ENCODE measurements at regions not wholly inside any gene's neighbourhood (a gene's known extent, or its start where the extent isn't known, plus 50 kb on each side); places are given as distances from the start of the nearest gene placed in this dataset.
"Not testable (repeated sequence)": the region's sequence is repeated elsewhere in the genome, so short reads cannot be mapped to it uniquely, and the experiment has no call there.

- Histone ChIP-seq H3K4me3 (no peak overlapping the region), H3K36me3 (no peaks in the 10 kb centered on the region), H3K9me3 (peaks cover 0 to 3% (median 0%) of the 10 kb centered on the region in 4 donors), H3K27me3 (no peaks in the 10 kb centered on the region), H3K27ac (no peak overlapping the region), H3K4me1 (peaks cover 0 to 4% (median 2%) of the 10 kb centered on the region in 4 donors)
- 90 to 91% methylated on average over 3 to 4 of the region's 4 CpGs for WGBS, 2 donors
- ATAC-seq (ENCODE audit: low FRiP score in 2 of 2) (no peak), DNase-seq (no peak)
- TF ChIP-seq POLR2AphosphoS5 (IDR thresholded peaks at IDR 0.05) (no peak), POLR2A (IDR thresholded peaks at IDR 0.05) (no peak), CTCF (IDR thresholded peaks at IDR 0.05) (no peak), EP300 (IDR thresholded peaks at IDR 0.05) (no peak)
These were observed 66.7 kb upstream of the ADGRL1 start for GRCh38 chr19:14272623-14273022.

GRCh38 chr19:14271840-14272239 is 65.9 kb upstream of the ADGRL1 start:
- Histone ChIP-seq H3K4me1 (peaks cover 0 to 4% (median 2%) of the 10 kb centered on the region in 4 donors), H3K9me3 (peaks cover 0 to 3% (median 0%) of the 10 kb centered on the region in 4 donors), H3K27ac (no peak overlapping the region), H3K4me3 (no peak overlapping the region), H3K36me3 (no peaks in the 10 kb centered on the region), H3K27me3 (no peaks in the 10 kb centered on the region)
- WGBS, 2 donors, result 33 to 47% methylated on average over 1 of the region's 1 CpG
- TF ChIP-seq POLR2AphosphoS5 (IDR thresholded peaks at IDR 0.05) (no peak), CTCF (IDR thresholded peaks at IDR 0.05) (no peak), POLR2A (IDR thresholded peaks at IDR 0.05) (no peak), EP300 (IDR thresholded peaks at IDR 0.05) (no peak)
- no peak for DNase-seq
- no peak for ATAC-seq (ENCODE audit: low FRiP score in 2 of 2)

- not testable (repeated sequence) for DNase-seq; H3K9me3 ChIP-seq; H3K27ac ChIP-seq; H3K27me3 ChIP-seq; H3K36me3 ChIP-seq; H3K4me1 ChIP-seq; H3K4me3 ChIP-seq; ATAC-seq (ENCODE audit: low FRiP score in 2 of 2)
- WGBS, 2 donors, result 82 to 87% methylated on average over 4 of the region's 4 CpGs
These were observed 64.6 kb upstream of the ADGRL1 start for GRCh38 chr19:14270557-14270956.

GRCh38 chr19:14267224-14267741 is 61.3 kb upstream of the ADGRL1 start:
- no peak overlapping the region for H3K27ac ChIP-seq
- H3K27me3 ChIP-seq, result peaks cover 0 to 7% (median 0%) of the 10 kb centered on the region in 4 donors
- ATAC-seq (ENCODE audit: low FRiP score in 2 of 2), result no peak
- DNase-seq, result no peak
- WGBS, 2 donors, result 72 to 93% methylated on average over 6 of the region's 6 CpGs
- H3K4me1 ChIP-seq, result peaks cover 0 to 9% (median 0%) of the 10 kb centered on the region in 4 donors
- H3K36me3 ChIP-seq, result no peaks in the 10 kb centered on the region
- H3K4me3 ChIP-seq, result no peak overlapping the region
- TF ChIP-seq POLR2AphosphoS5 (IDR thresholded peaks at IDR 0.05), result no peak
- TF ChIP-seq POLR2A (IDR thresholded peaks at IDR 0.05), result no peak
- TF ChIP-seq EP300 (IDR thresholded peaks at IDR 0.05), result no peak
- no peak for TF ChIP-seq CTCF (IDR thresholded peaks at IDR 0.05)
- H3K9me3 ChIP-seq, result no peaks in the 10 kb centered on the region

- not testable (repeated sequence) for H3K27me3 ChIP-seq; H3K4me3 ChIP-seq; H3K36me3 ChIP-seq; ATAC-seq (ENCODE audit: low FRiP score in 2 of 2); H3K9me3 ChIP-seq; H3K4me1 ChIP-seq; DNase-seq; H3K27ac ChIP-seq
- 74 to 83% methylated on average over 4 of the region's 4 CpGs for WGBS, 2 donors
These were observed 60.2 kb upstream of the ADGRL1 start for GRCh38 chr19:14266208-14266607.

- H3K27me3 ChIP-seq, result peaks cover 0 to 7% (median 0%) of the 10 kb centered on the region in 4 donors
- no peaks in the 10 kb centered on the region for H3K36me3 ChIP-seq
- no peak overlapping the region for H3K27ac ChIP-seq
- H3K9me3 ChIP-seq, result no peaks in the 10 kb centered on the region
- H3K4me3 ChIP-seq, result no peak overlapping the region
- peaks cover 0 to 9% (median 0%) of the 10 kb centered on the region in 4 donors for H3K4me1 ChIP-seq
- ATAC-seq (ENCODE audit: low FRiP score in 2 of 2) (peak in 1 of 2 donors; percentile 20), DNase-seq (peak in 1 of 2 donors; percentile 73)
- 43 to 64% methylated on average over 12 to 35 of the region's 37 CpGs for WGBS, 2 donors
- no peak for TF ChIP-seq EP300 (IDR thresholded peaks at IDR 0.05)
- TF ChIP-seq POLR2A (IDR thresholded peaks at IDR 0.05), result no peak
- no peak for TF ChIP-seq CTCF (IDR thresholded peaks at IDR 0.05)
- TF ChIP-seq POLR2AphosphoS5 (IDR thresholded peaks at IDR 0.05), result no peak
These were observed 59.5 kb upstream of the ADGRL1 start for GRCh38 chr19:14265290-14266036.

- H3K4me1 ChIP-seq; H3K4me3 ChIP-seq; H3K27ac ChIP-seq; ATAC-seq (ENCODE audit: low FRiP score in 2 of 2); DNase-seq; H3K36me3 ChIP-seq; H3K27me3 ChIP-seq; H3K9me3 ChIP-seq: not testable (repeated sequence)
- WGBS, 2 donors, result 80 to 84% methylated on average over 7 of the region's 7 CpGs
These were observed 50.1 kb upstream of the ADGRL1 start for GRCh38 chr19:14255902-14256649.
